GM21526 (cell line): ENCODE measurements at regions not wholly inside any gene's neighbourhood (a gene's known extent, or its start where the extent isn't known, plus 50 kb on each side); places are given as distances from the start of the nearest gene placed in this dataset.
"Not testable (repeated sequence)": the region's sequence is repeated elsewhere in the genome, so short reads cannot be mapped to it uniquely, and the experiment has no call there.

Source experiments
- ATAC-seq: cut with Tn5 transposase; IDR thresholded peaks from one replicate; pipeline ENCODE4 v1.9.1; 2021; ENCODE audit warnings: moderate library complexity; ENCODE audit not compliant: unreplicated experiment, low FRiP score

DNA sequence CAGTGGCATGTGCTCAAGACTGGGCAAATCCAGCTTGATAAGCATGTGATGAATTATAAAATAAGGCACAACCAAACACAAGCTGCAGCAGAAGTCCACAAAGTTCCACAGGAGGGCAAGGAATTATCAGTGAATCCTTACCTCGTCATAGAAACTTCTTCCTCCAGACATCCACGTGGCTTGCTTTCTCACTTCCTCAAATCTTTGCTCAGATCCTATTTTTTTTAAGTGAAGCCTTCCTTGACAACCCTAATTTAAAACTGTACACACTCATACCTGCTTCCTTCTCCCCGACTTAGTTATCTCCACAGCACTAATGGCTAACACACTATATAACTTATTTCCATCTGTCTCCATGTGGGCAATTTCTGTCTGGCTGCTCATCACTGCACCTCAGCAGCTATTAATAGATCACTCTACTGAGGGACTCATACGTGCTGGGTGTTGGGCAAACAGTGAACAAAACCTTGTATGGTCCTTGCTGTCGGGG, 320.7 kb downstream of the KLF13 start:
- not testable (repeated sequence) for ATAC-seq

GRCh38 chr15:31649634-31650033, 323.0 kb downstream of the KLF13 start:
- ATAC-seq, result not testable (repeated sequence)

DNA sequence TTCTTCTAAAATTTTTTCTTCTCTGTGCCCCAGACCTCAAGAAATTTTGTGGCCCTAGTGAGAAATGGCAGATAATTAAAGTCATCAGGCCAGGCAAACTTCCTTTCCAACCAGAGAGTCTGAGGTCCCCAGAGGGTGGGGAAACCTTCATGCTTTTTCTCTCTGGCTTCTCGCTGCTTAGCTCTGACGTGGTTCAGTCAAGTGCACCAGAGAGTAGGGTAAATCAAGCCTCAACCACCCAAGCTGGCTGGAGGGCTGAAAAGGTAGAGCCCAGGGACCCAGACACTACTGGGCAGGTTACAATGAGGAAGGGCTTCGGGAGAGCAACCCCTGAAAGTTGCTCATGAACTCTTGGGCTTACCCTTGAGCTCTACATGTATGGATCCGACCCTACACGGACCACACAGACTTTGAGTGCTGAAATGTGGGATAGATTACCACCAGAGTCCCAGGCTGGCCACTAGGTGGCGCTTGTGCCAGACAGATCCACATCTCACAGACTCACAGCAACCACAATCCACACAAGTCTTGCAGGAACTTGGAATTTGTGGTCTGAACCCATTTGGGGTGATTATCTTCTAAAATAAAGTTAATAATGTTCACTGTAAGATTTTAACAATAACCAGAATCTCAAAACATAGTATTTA, 323.5 kb downstream of the KLF13 start:
- ATAC-seq, result not testable (repeated sequence)

DNA sequence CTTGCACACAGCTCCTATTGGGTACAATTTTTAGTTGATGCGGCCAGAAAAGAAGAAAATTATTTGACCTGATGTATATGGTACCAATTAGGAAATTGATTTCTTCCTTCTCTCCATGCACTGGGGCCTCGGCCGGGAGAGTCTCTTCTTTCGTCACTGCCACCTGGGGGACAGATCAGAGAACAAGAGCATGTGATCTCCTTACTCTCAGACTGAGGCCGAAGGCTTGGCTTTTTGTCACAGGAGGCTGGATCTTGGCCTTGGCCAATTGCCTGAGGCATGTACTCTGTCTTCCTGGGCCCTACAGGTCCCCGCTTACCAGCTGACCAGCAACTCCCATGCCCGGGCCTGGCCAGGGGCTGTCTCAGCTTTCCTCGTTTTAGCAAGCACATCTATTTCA, 330.3 kb downstream of the KLF13 start:
- not testable (repeated sequence) for ATAC-seq

GRCh38 chr15:31660816-31661215, 334.2 kb downstream of the KLF13 start:
- ATAC-seq, result no peak

- not testable (repeated sequence) for ATAC-seq
Measured at GRCh38 chr15:31665732-31666131, 339.1 kb downstream of the KLF13 start.

DNA sequence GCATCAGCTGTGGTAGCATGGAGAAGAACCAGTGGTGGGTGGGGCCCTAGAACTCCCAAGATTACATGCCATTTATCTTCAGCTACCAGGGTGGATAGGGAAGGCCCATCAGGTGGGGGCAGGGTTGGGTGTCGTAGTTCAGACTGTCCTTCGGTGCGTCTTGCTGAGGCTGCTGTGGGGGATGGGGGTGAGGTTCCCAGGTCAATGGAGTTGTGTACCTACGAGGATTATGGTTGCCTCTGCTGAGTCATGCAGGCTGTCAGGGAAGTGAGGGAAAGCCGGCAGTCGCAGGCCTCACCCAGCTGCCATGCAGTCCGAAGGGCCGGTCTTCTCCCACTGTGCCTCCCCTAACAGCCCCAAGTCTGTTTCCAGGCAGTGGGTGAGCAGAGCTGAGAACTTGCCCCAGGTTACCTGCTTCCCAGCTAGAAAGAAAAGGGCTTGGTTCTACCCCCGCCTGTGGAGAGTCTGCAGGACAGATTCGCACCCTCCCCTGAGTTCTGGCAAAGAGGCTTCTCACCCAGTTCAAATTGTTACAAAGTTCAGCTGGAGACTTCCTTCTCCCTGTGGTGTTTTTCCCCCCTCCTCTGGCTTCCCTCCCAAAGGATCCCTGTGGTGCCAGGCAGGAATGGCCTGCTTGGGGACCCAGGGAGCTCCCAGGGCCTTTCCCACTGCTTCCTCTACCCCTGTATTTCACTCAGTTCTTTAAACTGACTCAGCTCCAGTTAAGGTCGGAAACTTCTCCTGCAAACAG, 342.7 kb downstream of the KLF13 start:
- ATAC-seq, result not testable (repeated sequence)

DNA sequence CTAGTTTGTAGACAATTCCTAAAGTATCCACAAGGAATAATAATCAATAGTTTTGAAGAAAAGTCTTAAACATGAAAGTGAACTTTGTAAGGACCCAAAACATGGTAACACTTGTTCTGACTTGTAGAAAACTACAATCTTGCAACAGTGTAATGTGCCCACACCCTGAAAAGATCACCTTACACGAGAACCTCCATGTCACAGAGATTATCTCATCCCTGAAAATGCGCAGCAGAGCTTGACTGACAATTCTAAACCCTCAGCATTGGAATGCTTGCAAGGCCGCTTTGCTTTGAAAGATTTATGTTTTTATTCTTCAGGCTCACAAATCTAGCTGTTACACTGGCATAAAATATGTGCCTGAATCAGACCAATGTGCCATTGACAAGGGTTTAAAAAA, 346.6 kb downstream of the KLF13 start:
- ATAC-seq, result not testable (repeated sequence)

DNA sequence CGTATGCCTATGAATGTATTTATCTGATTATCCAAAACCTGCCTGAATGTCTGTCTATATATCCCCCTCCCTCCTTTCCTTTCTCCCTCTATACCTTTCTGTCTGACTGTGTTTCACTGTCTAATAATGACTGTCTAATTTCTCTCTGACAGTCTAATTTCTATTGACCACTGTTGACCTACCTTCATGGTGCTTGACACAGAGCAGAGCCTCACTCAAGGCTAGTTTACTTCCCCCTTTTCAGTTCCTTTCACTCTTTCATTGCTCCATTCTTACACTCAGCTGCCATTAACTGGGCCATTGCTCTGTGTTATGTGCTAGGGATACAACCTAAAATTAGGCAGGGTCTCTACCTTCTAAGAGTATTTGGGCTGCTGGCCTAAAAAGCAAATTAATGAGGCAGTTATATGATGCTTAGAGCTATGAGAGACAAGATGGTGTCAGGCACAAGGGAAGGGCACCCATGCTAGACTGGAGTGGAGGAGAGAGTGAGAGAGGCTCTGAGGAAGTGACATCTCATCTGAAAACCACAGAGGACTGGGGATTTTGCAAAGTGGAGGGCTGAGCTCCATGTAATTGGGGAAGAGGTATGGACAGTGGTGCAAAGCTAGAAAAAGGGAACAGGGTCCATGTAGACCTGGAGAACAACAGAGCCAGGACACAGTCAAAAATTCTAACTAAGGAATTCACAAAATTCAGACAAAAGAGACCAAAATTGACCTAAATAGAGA, 348.6 kb upstream of the CHRNA7 start:
- ATAC-seq, result not testable (repeated sequence)

GRCh38 chr15:31687088-31687487, 343.2 kb upstream of the CHRNA7 start:
- ATAC-seq, result not testable (repeated sequence)

DNA sequence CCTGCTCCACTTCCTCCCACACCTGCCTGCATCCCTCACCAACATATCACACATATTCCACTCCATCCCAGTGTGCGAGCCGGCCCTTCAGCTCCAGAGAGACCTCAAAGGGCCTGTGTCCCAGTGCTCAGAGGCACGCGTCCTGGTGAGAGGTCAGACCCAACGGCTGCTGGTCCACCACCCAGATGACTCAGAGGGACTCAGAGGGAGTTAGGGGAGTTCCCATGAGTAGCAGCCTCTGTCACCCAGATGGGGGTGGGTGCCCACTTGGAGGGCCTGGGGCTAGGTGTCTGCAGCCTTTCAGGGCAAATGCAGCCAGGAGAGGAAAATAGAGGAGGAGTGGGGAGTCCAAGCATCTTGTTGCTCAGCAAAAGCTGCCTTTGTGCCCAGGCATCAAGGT, 333.8 kb upstream of the CHRNA7 start:
- ATAC-seq, result not testable (repeated sequence)

DNA sequence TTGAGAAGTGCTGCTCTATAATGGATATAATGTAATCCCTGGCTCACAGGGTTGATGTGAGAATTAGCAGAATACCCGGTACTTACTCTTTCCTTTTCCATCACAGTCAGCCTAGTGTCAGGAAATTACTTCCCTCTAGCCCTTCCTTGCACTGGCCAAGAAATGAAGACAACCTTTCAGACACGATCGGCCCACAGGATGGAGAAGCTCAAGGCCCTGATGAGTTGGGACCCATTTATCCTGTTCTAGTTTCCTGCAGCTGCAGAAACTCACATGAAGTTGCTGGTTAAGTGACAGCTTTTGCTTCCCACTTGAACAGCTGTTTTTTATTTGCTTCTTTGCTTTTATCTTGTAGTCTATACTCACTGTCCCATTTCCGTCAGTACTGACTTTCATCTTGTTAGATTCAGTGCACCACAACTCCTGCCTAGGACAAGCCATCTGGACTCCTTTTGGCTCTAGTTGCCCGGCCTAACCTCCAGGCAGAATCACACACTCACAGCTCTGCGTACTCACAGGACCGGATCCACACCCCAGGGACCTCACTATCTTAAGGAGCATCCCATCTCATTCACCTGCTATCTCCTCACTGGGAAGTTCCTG, 325.1 kb upstream of the CHRNA7 start:
- ATAC-seq, result not testable (repeated sequence)

- peak; percentile 62 for ATAC-seq
Measured at GRCh38 chr15:31707944-31708702, 322.2 kb upstream of the CHRNA7 start.

GRCh38 chr15:31708703-31709327, 321.5 kb upstream of the CHRNA7 start:
- peak; percentile 65 for ATAC-seq

DNA sequence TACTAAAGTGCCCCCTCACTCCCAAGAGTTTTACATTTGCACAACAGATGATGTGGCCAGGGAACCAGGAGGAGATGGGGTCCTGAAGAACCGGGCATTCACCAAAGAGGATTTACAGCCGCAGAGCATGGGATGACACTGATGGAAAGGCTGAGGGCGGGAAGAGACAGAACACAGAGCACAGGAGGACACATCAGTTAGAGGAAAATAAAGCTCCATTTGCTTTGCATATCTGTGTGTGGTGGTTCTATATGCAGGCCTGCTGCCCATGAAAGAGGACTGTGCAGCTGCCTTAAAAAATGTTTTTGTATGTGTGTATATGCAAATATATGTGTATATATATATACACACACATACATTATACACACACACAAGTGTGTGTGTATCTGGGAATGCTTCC, 320.8 kb upstream of the CHRNA7 start:
- ATAC-seq, result not testable (repeated sequence)

GRCh38 chr15:31710806-31711205, 319.5 kb upstream of the CHRNA7 start:
- not testable (repeated sequence) for ATAC-seq

- ATAC-seq, result not testable (repeated sequence)
Measured at GRCh38 chr15:31715208-31715607, 315.1 kb upstream of the CHRNA7 start.

DNA sequence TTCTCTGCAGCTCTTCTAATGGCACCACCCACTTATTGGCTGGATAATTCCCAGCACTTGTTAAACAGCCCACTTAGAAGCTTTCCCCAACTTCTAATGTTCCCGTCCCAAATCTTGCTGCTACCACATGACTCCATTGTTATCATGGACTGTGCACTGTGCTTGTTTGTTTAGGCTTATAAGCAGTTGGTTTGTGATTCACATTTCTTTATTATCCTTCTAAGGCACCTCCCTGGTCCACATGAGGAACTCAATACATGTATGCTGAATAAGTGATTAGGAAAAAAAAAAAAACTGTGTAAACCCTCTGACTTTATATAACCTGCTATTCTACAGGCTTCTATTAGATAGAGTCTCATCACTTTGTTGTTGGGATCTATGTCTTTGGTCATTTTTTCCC, 311.7 kb upstream of the CHRNA7 start:
- ATAC-seq, result not testable (repeated sequence)

DNA sequence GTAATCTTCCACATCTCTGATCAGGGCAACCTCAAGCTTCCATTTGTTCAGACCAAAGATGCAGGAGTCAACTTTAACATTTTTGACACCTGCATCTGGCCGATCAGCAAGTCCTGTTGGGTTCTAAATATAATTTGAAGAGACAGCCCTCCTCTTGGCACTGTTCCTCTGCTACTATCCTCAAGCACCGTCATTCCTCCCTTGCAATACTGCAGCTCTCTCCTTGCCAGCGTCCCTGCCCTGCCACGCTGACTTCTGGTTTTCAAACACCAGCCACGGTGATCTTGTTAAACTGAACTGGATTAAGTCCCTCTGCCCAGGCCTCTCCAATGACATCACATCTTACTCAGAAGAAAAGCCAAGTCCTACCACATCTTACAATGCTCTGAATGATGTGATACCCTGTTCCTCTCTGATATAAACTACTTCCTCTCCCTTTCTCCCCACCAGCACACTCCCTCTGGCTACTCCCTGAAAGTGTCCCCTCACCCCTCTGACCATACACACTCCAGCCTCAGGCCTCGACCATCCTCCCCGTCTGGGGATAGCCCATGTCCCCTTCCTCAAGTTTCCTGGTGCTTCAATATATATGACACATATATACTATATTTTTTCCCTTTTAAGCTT, 310.8 kb upstream of the CHRNA7 start:
- ATAC-seq, result not testable (repeated sequence)
